ENCODE measurements at regions not wholly inside any gene's neighbourhood (a gene's known extent, or its start where the extent isn't known, plus 50 kb on each side); places are given as distances from the start of the nearest gene placed in this dataset.

- no peaks in the 10 kb centered on the region for H3K36me3 ChIP-seq (ENCODE audit: control insufficient read depth, insufficient read depth, low read length)
- H3K9me3 ChIP-seq (ENCODE audit: control insufficient read depth, insufficient read depth, low read length), result peaks cover 4% of the 10 kb centered on the region
- ChIA-PET POLR2A (ENCODE audit: unreplicated experiment) (no interaction called here), CTCF (no interaction called here)
- H4K5ac ChIP-seq (ENCODE audit: low read depth, low read length), result no peak overlapping the region
- TF ChIP-seq BHLHE40 (IDR thresholded peaks at IDR 0.05; ENCODE audit: low read depth, low read length) (no peak), SMC3 (IDR thresholded peaks at IDR 0.05; ENCODE audit: low read depth, low read length) (no peak), FOS (IDR thresholded peaks at IDR 0.05; ENCODE audit: low read depth, low read length) (no peak), RAD21 (IDR thresholded peaks at IDR 0.05; ENCODE audit: low read length) (no peak), MXI1 (IDR thresholded peaks at IDR 0.05; ENCODE audit: borderline replicate concordance, low read depth, low read length) (no peak), POLR2A (IDR thresholded peaks at IDR 0.05; ENCODE audit: low read depth, low read length) (no peak), NFE2L2 (IDR thresholded peaks at IDR 0.05; ENCODE audit: low read depth, low read length) (no peak), RFX5 (IDR thresholded peaks at IDR 0.05; ENCODE audit: low read depth, low read length) (no peak), MAFK (IDR thresholded peaks at IDR 0.05; ENCODE audit: low read depth, low read length) (no peak)
- TF ChIP-seq, protein P1, sequence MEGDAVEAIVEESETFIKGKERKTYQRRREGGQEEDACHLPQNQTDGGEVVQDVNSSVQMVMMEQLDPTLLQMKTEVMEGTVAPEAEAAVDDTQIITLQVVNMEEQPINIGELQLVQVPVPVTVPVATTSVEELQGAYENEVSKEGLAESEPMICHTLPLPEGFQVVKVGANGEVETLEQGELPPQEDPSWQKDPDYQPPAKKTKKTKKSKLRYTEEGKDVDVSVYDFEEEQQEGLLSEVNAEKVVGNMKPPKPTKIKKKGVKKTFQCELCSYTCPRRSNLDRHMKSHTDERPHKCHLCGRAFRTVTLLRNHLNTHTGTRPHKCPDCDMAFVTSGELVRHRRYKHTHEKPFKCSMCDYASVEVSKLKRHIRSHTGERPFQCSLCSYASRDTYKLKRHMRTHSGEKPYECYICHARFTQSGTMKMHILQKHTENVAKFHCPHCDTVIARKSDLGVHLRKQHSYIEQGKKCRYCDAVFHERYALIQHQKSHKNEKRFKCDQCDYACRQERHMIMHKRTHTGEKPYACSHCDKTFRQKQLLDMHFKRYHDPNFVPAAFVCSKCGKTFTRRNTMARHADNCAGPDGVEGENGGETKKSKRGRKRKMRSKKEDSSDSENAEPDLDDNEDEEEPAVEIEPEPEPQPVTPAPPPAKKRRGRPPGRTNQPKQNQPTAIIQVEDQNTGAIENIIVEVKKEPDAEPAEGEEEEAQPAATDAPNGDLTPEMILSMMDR (conservative IDR thresholded peaks at IDR 0.05; ENCODE audit: low read depth, low read length), result no peak
- no peak overlapping the region for H2BK15ac ChIP-seq (ENCODE audit: low read depth, low read length)
- H4K8ac ChIP-seq (ENCODE audit: low read depth in 2 of 2, low read length in 2 of 2), result no peak overlapping the region
- intact Hi-C loops (cut with micrococcal nuclease), result no loop called here
- H3K4me2 ChIP-seq (ENCODE audit: low read depth, low read length), result no peak overlapping the region
- BruUV-seq (replicated peaks), result no TSS peak
- no peak overlapping the region for H2AK5ac ChIP-seq (ENCODE audit: low read depth, low read length)
- no peaks in the 10 kb centered on the region for H3K9me1 ChIP-seq (ENCODE audit: insufficient read depth, low read length)
- H4K20me1 ChIP-seq (ENCODE audit: insufficient read depth, low read length), result no peaks in the 10 kb centered on the region
- no peak overlapping the region for H3K56ac ChIP-seq (ENCODE audit: extremely low read depth, insufficient read depth, low read length)
- no peak overlapping the region for H2AFZ ChIP-seq (replicated peaks; ENCODE audit: low read length, poor library complexity)
- in situ Hi-C loops (cut with MboI; ENCODE audit: low sequenced_read_pairs), result no loop called here
- no peak for ATAC-seq (ENCODE audit: low read depth)
- H2BK20ac ChIP-seq (ENCODE audit: low read depth, low read length), result no peak overlapping the region
- dilution Hi-C loops (cut with HindIII; ENCODE audit: low sequenced_read_pairs, unreplicated experiment), result no loop called here
- H3K18ac ChIP-seq (ENCODE audit: low read depth, low read length), result no peak overlapping the region
- no peak overlapping the region for H3K27ac ChIP-seq (ENCODE audit: insufficient read depth, low read length)
- DNase-seq, result no peak
- H2BK5ac ChIP-seq (ENCODE audit: low read depth, low read length, poor library complexity, severe bottlenecking), result no peak overlapping the region
- no peak overlapping the region for H3K14ac ChIP-seq (replicated peaks; ENCODE audit: low read depth, low read length)
- no peak overlapping the region for H3K9ac ChIP-seq (ENCODE audit: low read depth, low read length)
- no peak overlapping the region for H3K4me3 ChIP-seq (ENCODE audit: insufficient read depth, low read depth, low read length)
- no peaks in the 10 kb centered on the region for H3K4me1 ChIP-seq (ENCODE audit: control insufficient read depth, insufficient read depth, low read length)
- H3K4ac ChIP-seq (ENCODE audit: low read depth, low read length), result no peak overlapping the region
- H2AK9ac ChIP-seq (replicated peaks; ENCODE audit: low read depth, low read length, poor library complexity), result no peak overlapping the region
- H2BK120ac ChIP-seq (ENCODE audit: low read depth, low read length), result no peak overlapping the region; the same call in 1 of the 2 replicates
- H4K91ac ChIP-seq (ENCODE audit: insufficient read depth, low read depth, low read length), result no peak overlapping the region
- no peaks in the 10 kb centered on the region for H3K27me3 ChIP-seq (ENCODE audit: control insufficient read depth, insufficient read depth, low read length)
- no peaks in the 10 kb centered on the region for H3K79me1 ChIP-seq (ENCODE audit: low read depth in 1 of 2, low read length in 2 of 2)
- H3K23ac ChIP-seq (ENCODE audit: low read depth, low read length), result no peak overlapping the region
Measured at GRCh38 chr6:9554806-9555205, 860.1 kb downstream of the TFAP2A start.
